ENCODE measurements at regions not wholly inside any gene's neighbourhood (a gene's known extent, or its start where the extent isn't known, plus 50 kb on each side); places are given as distances from the start of the nearest gene placed in this dataset.

DNA sequence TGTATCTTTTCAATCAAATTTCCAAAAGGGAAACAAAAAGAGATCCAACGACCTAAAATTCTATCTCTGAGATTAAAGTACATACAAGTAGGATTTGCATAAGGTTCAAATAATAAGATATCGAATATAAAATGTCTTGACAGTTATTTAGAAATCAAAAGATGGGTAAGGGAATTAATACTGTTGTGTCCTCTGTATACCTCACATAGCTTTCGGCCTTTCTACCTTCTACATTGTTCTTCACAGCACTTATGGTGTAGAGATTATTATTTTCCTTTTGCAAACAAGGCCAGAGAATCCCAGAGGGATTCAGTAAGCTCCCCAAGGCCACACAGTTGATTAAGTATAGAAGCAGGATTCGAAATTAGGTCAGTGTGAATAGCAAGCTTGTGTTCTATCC lies 403.6 kb downstream of the SPRY2 start:
- SMC1A ChIA-PET (ENCODE audit: uncharacterized antibody, unreplicated experiment), result interaction anchor here (0.8 to 3.0 kb wide), 12 partner anchors 8 to 1306 kb away, joined by 3 to 16 read pairs (median 4); no protein-coding TSS in a partner anchor
- RAD21 ChIA-PET (ENCODE audit: unreplicated experiment), result interaction anchor here (0.9 to 1.1 kb wide), 3 partner anchors 71 to 1469 kb away, joined by 3 to 4 read pairs (median 3); no protein-coding TSS in a partner anchor
- ATAC-seq, result no peak
- CTCF ChIA-PET, result interaction anchor here (0.8 to 1.7 kb wide), 5 partner anchors 9 to 258 kb away, joined by 3 to 5 read pairs (median 4); no protein-coding TSS in a partner anchor
- no peaks in the 10 kb centered on the region for H4K20me1 ChIP-seq (ENCODE audit: control insufficient read depth, insufficient read depth)
- H3K27me3 ChIP-seq (replicated peaks in 1 of 2; ENCODE audit: control insufficient read depth in 2 of 2, insufficient read depth in 2 of 2, low read length in 1 of 2), result no peaks in the 10 kb centered on the region
- FAIRE-seq, result no peak
- intact Hi-C loops (cut with micrococcal nuclease; ENCODE audit: unreplicated experiment) (no loop called here), in situ Hi-C loops (cut with MboI) (no loop called here)
- H3K4me3 ChIP-seq, result no peak overlapping the region
- H3K4me2 ChIP-seq (ENCODE audit: control insufficient read depth, insufficient read depth), result no peak overlapping the region
- no TSS peak for BruUV-seq (replicated peaks)
- no peak overlapping the region for H3K9ac ChIP-seq (ENCODE audit: control insufficient read depth, insufficient read depth, low read length)
- H2AFZ ChIP-seq (ENCODE audit: control insufficient read depth, low read depth, low read length), result no peak overlapping the region
- no peaks in the 10 kb centered on the region for H3K36me3 ChIP-seq (ENCODE audit: control insufficient read depth in 2 of 2, insufficient read depth in 2 of 2, low read length in 1 of 2)
- no peaks in the 10 kb centered on the region for H3K4me1 ChIP-seq (ENCODE audit: control insufficient read depth, insufficient read depth, low read length)
- POLR2A ChIA-PET, result no interaction called here
- H3K27ac ChIP-seq (ENCODE audit: control insufficient read depth, insufficient read depth), result no peak overlapping the region
- no peak for TF ChIP-seq BHLHE40 (IDR thresholded peaks at IDR 0.05; ENCODE audit: borderline replicate concordance in 1 of 2, low read depth in 2 of 2, low read length in 1 of 2)
- TF ChIP-seq, protein P1, sequence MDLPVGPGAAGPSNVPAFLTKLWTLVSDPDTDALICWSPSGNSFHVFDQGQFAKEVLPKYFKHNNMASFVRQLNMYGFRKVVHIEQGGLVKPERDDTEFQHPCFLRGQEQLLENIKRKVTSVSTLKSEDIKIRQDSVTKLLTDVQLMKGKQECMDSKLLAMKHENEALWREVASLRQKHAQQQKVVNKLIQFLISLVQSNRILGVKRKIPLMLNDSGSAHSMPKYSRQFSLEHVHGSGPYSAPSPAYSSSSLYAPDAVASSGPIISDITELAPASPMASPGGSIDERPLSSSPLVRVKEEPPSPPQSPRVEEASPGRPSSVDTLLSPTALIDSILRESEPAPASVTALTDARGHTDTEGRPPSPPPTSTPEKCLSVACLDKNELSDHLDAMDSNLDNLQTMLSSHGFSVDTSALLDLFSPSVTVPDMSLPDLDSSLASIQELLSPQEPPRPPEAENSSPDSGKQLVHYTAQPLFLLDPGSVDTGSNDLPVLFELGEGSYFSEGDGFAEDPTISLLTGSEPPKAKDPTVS (IDR thresholded peaks at IDR 0.05; ENCODE audit: low read depth, low read length), result no peak
- no peak for TF ChIP-seq DPF2 (IDR thresholded peaks at IDR 0.05)
- TF ChIP-seq NFIC (IDR thresholded peaks at IDR 0.05; ENCODE audit: low read depth, low read length), result no peak
- H3K79me2 ChIP-seq (ENCODE audit: control insufficient read depth, insufficient read depth, low read length), result no peaks in the 10 kb centered on the region
- WGBS (ENCODE audit: insufficient coverage, insufficient replicate concordance, low lambda C conversion rate, missing lambda C conversion rate), result 9% methylated on average over 4 of the region's 4 CpGs
- H3K9me3 ChIP-seq (replicated peaks; ENCODE audit: control insufficient read depth, insufficient read depth, low read length), result no peaks in the 10 kb centered on the region
- no peak for DNase-seq (ENCODE audit: low read depth, low spot score)

Data from GM12878 (cell line).